RKO (cell line): ENCODE measurements at regions not wholly inside any gene's neighbourhood (a gene's known extent, or its start where the extent isn't known, plus 50 kb on each side); places are given as distances from the start of the nearest gene placed in this dataset.
"Not testable (repeated sequence)": the region's sequence is repeated elsewhere in the genome, so short reads cannot be mapped to it uniquely, and the experiment has no call there.

Experiments
- DNase-seq: peaks from one replicate; pipeline ENCODE4 v3.0.0-alpha.2; 2016; ENCODE audit warnings: low spot score

DNA sequence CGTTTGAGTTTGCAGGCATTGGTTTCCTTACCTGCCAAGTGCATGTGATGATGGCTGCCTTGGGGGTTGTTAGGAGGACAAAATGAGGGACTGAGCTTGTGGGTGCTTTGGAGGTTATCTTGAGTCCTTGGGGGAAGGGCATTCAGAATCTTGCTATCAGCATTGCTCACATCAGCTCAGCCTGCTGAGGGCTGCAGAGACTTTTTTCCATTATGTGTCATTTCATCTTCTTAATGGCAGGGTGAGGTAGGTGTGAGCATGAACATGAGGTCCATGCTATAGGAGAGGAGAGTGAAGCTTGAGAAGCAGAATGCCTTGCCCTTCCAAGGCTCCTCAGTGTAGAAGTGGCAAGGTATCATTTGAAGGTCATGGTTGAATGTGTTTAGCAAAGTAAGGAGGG lies 112.3 kb downstream of the MIAT start:
- no peak for DNase-seq

GRCh38 chr22:26770624-26771023 lies 113.2 kb downstream of the MIAT start:
- no peak for DNase-seq

DNA sequence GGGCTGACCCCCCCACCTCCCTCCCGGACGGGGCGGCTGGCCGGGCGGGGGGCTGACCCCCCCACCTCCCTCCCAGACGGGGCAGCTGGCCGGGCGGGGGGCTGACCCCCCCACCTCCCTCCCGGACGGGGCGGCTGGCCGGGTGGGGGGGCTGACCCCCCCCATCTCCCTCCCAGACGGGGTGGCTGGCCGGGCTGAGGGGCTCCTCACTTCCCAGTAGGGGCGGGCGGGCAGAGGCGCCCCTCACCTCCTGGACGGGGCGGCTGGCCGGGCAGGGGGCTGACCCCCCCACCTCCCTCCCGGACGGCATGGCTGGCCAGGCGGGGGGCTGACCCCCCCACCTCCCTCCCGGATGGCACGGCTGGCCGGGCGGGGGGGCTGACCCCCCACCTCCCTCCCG lies 115.7 kb downstream of the MIAT start:
- not testable (repeated sequence) for DNase-seq

- DNase-seq, result no peak
Observed at GRCh38 chr22:26775394-26775793, 118.0 kb downstream of the MIAT start.

GRCh38 chr22:26777156-26777801 lies 119.9 kb downstream of the MIAT start:
- DNase-seq, result no peak

DNA sequence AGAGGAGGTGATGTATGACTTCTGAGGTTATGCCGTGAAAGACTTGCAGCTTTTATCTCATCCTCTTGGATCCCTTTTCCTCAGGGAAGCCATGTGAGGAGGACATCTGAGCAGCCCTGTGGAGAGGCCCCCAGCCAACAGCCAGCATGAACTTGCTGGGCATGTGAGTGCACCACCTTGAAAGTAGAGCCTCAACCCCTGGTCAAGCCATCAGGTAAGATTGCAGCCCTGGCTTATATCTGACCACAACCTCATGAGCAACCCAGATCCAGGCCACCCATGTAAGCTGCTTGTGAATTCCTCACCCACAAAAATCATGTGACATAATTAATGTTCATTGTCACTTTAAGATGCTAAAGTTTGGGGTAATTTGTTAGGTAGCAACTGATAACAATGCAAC lies 121.0 kb downstream of the MIAT start:
- DNase-seq, result no peak

DNA sequence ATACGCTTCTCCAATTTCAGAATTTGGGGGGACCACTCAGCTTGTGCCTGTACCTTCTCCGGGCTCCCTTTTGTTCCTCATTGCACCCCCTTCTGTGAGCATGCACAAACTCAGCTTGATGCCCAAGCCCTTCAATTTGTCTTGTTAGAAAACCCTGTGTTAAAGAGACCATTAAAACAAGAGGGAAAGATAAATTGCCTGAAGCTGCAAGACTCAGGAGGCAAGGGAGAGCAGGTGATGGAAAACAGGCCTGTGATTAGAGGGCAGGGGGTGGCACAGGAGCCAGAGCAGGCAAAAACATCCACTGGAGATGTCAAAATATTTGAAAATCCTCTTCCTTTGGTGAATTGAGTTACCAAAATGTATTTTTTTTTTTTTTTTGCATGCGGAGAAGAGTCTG lies 121.7 kb downstream of the MIAT start:
- DNase-seq, result no peak

GRCh38 chr22:26779929-26780328 lies 122.5 kb downstream of the MIAT start:
- DNase-seq, result no peak

- no peak for DNase-seq
Observed at GRCh38 chr22:26780521-26780920, 123.1 kb downstream of the MIAT start.

DNA sequence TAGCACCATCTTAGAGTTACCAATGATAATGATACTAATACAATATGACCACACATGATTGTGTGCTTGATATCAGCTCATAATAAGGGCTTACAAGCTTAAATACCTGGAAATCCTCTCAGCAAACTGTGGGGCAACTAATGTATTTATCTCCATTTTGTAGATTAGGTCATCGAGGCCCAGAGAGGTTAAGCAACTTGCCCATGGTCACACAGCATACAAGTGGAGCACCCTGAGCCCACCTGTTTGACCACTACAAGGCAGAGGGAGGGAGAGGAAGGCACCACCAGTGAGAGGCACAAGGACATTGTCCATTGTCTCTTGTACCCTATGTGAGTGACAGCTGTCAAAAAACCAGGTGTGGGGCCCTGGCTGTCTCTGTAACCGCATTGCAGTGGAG lies 123.7 kb downstream of the MIAT start:
- DNase-seq, result no peak

GRCh38 chr22:26781596-26781995 lies 124.2 kb downstream of the MIAT start:
- no peak for DNase-seq

DNA sequence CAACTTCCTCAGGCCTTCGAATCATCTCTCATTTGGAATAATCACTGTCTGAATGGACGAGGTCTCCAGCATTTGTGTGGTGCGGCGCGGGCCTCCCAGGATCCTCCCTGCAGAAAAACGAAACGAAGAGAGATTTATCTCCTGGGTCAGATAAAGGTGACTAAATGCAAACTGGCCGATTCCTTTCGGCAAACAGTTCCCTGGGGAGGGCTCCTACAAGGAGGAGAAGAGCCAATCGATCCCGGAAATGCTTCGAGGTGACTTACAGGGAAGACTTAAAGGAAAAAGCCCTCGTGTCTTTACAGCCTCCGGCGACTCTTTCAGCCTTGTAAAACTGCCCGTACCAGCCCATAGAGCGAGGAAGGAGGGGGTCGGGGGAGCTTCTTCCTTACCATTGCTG lies 126.5 kb downstream of the MIAT start:
- DNase-seq, result no peak

- DNase-seq, result no peak
Observed at GRCh38 chr22:26784772-26785171, 127.4 kb downstream of the MIAT start.

DNA sequence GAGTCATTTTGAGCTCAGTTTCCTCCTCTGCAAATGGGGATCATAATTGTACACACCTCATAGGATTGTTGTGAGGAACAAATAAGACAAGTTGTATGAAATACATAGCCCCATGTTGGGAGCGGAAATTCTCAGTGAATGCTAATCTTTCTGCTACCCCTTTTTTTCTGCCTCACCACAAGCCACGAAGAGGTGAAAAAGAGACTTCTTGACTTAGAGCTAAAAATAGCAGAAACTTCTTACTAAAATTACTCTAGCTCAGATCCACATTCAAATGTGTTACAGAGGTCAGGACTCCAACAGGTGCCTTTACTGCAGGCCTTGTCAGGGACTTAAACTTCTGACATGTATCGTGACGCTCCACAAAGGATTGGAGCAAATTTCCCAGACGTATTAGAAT lies 128.5 kb downstream of the MIAT start:
- no peak for DNase-seq

DNA sequence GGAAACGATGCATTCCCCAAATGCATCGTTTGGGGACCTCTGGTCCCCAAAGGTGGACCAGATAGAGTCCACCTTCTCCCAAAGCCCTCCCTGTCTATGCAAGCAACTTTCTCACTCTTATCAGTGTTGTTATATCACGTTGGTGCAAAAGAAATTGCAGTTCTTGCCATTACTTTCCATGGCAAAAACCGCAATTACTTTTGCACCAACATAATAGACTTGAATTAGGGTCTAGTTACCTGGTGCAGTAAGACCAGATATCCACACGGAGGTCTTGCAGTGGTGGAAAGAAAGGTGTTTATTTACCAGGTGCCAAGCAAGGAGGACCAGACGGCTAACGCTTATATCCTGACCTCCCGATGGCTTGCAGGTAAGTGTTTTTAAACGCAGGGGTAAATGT lies 129.0 kb downstream of the MIAT start:
- DNase-seq, result no peak

DNA sequence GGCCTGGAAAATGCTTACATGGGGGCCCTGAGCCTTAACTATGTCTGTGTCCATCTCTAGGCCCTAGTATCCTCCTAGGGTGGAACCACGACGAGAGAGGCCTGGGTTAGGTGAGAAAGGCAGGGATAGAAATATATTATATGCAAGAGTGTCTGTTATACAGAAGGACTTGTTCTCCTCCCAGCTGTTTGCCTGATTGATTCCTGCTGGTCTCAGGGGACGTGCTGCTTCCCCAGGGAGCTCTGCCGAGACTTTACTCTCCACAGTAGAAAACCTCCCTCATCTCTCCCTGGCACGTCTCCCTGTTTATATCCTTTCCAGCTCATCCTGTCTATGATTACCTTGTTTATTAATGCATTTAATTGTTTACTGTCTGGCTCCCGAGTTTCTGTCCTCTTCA lies 132.6 kb downstream of the MIAT start:
- DNase-seq, result no peak

- DNase-seq, result no peak
Observed at GRCh38 chr22:26792522-26792921, 135.1 kb downstream of the MIAT start.

GRCh38 chr22:26796785-26797184 lies 139.4 kb downstream of the MIAT start:
- DNase-seq, result no peak

- no peak for DNase-seq
Observed at GRCh38 chr22:26797910-26798309, 140.5 kb downstream of the MIAT start.

- DNase-seq, result no peak
Observed at GRCh38 chr22:26798462-26799065, 141.2 kb downstream of the MIAT start.

DNA sequence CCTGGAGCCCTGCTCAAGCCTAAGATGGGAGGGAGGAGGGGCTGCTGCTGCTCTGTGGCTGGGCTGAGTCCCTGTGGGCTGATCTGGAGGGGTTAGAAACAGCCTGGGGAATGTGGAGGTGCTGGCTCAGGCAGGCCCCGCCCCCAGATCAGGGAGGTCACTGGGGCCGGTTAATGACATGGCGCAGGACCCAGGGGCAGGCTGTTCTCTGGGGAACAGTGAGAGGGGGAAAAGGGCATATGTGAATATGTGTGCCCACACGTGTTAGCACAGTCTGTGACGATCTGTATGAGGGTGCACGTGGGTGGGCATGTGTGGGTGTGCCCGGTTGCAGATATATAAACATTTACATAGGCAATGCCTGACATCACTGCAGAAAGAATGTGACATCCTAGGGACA lies 143.5 kb downstream of the MIAT start:
- no peak for DNase-seq

GRCh38 chr22:26801449-26801848 lies 144.1 kb downstream of the MIAT start:
- no peak for DNase-seq

DNA sequence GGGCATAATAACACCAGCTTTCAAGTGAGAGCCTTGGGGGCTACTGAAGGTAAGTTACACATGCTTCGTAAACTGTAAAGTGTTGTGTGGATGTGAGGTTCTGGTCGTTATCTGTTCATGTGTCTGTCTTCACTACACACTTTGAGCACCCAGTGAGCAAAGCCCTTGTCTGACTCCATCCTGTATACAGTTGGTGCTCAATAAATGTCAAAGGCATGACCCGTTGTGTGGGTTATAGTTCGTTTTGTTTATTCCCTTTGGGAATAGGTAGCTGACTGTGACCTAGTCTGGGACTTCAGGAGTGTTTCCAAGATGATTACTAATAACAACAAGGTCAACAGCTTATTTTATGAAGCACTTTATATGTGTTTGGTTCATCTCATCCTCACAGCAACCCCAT lies 146.9 kb downstream of the MIAT start:
- no peak for DNase-seq

- DNase-seq, result no peak
Observed at GRCh38 chr22:26804911-26805539, 147.6 kb downstream of the MIAT start.
